Upper lobe of right lung (tissue), 1 donor: ENCODE measurements at regions not wholly inside any gene's neighbourhood (a gene's known extent, or its start where the extent isn't known, plus 50 kb on each side); places are given as distances from the start of the nearest gene placed in this dataset.

ENCODE experiments used
- ATAC-seq: fragments of 200-7000 bp; cut with Tn5 transposase; one replicate; pipeline ENCODE4 v1.9.1; 2020; ENCODE audit warnings: mild to moderate bottlenecking, moderate library complexity
- DNase-seq: peaks from one replicate; pipeline ENCODE4 v3.0.0-alpha.2; 2020
- H3K27ac ChIP-seq: fragments of 200-600 bp; one replicate; pipeline ENCODE4 v1.8.0; 2022
- H3K27me3 ChIP-seq: fragments of 200-600 bp; one replicate; pipeline ENCODE4 v1.8.0; 2022; ENCODE audit warnings: mild to moderate bottlenecking
- H3K36me3 ChIP-seq: fragments of 200-600 bp; one replicate; pipeline ENCODE4 v1.8.0; 2022
- H3K4me1 ChIP-seq: fragments of 200-600 bp; one replicate; pipeline ENCODE4 v1.8.0; 2022
- H3K4me3 ChIP-seq: fragments of 200-600 bp; one replicate; pipeline ENCODE4 v1.8.0; 2022; ENCODE audit warnings: mild to moderate bottlenecking
- H3K9me3 ChIP-seq: fragments of 200-600 bp; one replicate; pipeline ENCODE4 v1.8.0; 2022
- CTCF ChIP-seq: fragments of 200-600 bp; IDR thresholded peaks from one replicate; pipeline ENCODE4 v1.8.0; 2022; ENCODE audit warnings: antibody characterized with exemption
- intact Hi-C: fragments of 100-400 bp; cut with DNase I; formaldehyde crosslinking; loops from one replicate; pipeline ENCODE4 v1.11.0; 2022
- donor health status: DM: no; HTN: yes; CAD: no; lungs with severe emphysema.

DNA sequence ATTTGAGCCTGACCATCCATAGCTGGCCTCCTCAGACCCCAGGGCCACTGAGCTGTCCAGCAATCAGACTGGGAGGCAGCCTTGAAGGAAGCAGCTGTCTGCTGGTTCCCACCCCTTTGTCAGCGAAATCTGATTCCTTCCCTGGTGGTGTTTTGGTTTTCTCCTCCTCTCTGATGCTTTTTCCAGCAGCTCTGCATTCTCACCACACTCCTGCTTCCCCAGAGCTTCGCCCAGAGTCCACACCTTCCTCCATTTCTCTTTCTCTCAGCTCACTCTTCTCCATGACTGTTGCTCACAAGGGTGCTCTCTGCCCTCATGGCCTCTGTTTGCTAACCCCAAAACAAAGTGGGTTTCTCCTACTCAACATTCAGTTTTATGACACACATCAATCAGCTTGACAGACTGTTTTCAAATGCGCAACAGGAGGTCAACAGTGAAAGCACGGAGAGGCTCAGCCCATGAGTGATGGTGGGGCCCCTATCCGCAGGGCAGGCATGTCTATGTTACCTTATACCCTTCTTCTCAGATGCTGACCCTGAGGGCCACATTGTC is 130.6 kb upstream of the MTNR1B start:
- intact Hi-C loops: no loop called here
- ATAC-seq (no peak), DNase-seq (no peak)
- Histone ChIP-seq H3K4me1 (no peaks in the 10 kb centered on the region), H3K36me3 (no peaks in the 10 kb centered on the region), H3K27ac (no peak overlapping the region), H3K4me3 (no peak overlapping the region), H3K27me3 (no peaks in the 10 kb centered on the region), H3K9me3 (no peaks in the 10 kb centered on the region)
- TF ChIP-seq CTCF: no peak

DNA sequence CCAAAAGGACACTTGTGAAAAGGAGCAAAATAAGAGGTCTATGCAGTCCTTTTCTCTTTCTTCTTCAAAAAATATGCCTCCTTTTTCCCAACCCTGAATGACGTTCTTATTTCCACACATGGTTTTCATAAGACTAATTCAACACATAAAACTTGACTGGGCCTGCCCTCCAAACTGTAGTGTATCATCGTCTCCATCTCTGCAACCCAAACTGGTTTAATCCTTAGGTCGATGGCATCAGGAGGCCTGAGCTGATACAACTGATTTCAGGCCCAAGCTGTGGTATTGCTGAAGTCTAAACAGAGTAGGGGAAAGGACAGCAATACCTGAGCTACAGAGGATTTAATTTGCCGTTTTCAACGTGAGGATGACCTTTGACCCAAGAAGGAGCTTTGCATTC is 130.0 kb upstream of the MTNR1B start:
- Histone ChIP-seq H3K27me3 (no peaks in the 10 kb centered on the region), H3K9me3 (no peaks in the 10 kb centered on the region), H3K4me3 (no peak overlapping the region), H3K36me3 (no peaks in the 10 kb centered on the region), H3K27ac (no peak overlapping the region), H3K4me1 (no peaks in the 10 kb centered on the region)
- ATAC-seq (no peak), DNase-seq (no peak)
- TF ChIP-seq CTCF: no peak
- intact Hi-C loops: no loop called here

DNA sequence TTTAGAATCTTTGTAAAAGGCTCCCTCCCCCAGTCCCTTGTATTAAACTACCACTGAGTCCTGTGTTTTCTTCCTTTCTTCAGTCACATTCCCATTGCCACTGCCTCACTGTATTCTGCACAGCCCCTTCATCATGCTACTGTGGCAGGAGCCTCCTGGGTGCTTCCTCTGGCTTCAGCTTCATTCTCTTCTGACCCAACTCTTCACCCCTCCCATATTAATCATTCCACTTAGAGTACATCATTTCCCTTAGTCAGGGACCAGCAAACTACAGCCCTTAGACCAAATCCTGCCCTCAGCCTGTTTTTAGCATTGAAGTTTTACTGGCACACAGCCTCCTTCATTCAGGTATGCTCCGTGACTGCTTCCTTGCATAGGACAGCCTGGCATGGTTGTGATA is 127.7 kb upstream of the MTNR1B start:
- intact Hi-C loops: no loop called here
- H3K27me3 ChIP-seq: no peaks in the 10 kb centered on the region
- no peak overlapping the region for H3K27ac ChIP-seq
- H3K36me3 ChIP-seq: no peaks in the 10 kb centered on the region
- no peak overlapping the region for H3K4me3 ChIP-seq
- no peaks in the 10 kb centered on the region for H3K4me1 ChIP-seq
- H3K9me3 ChIP-seq: no peaks in the 10 kb centered on the region
- ATAC-seq (no peak), DNase-seq (no peak)
- no peak for TF ChIP-seq CTCF

DNA sequence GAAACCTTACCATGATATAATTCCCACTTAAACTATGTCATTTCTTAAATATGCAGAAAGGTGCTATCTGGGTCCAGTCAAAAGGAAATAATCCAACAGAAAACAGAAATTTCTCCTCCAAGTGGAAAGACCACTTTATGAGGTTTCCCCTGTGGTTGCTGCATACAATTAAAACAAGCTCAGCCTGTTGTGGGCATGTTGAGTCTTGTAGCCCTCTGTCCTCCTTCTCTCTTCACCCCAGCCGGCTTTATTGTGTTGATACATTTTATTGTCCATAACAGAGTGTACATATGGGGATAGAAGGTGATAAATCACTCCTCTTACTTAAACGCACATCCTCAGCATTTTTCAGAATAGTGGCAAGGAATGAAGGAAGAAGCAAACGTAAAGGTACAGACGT is 126.0 kb upstream of the MTNR1B start:
- no peak overlapping the region for H3K4me3 ChIP-seq
- H3K4me1 ChIP-seq: no peaks in the 10 kb centered on the region
- H3K36me3 ChIP-seq: no peaks in the 10 kb centered on the region
- H3K27me3 ChIP-seq: no peaks in the 10 kb centered on the region
- no peak for DNase-seq
- intact Hi-C loops: no loop called here
- H3K9me3 ChIP-seq: no peaks in the 10 kb centered on the region
- no peak for ATAC-seq
- no peak overlapping the region for H3K27ac ChIP-seq
- no peak for TF ChIP-seq CTCF

- intact Hi-C loops: no loop called here
- TF ChIP-seq CTCF: no peak
- no peaks in the 10 kb centered on the region for H3K4me1 ChIP-seq
- no peaks in the 10 kb centered on the region for H3K27me3 ChIP-seq
- no peak for DNase-seq
- H3K27ac ChIP-seq: no peak overlapping the region
- ATAC-seq: no peak
- H3K4me3 ChIP-seq: no peak overlapping the region
- H3K9me3 ChIP-seq: no peaks in the 10 kb centered on the region
- no peaks in the 10 kb centered on the region for H3K36me3 ChIP-seq
Observed at GRCh38 chr11:92844197-92844596, 125.3 kb upstream of the MTNR1B start.

GRCh38 chr11:92845390-92845789 is 124.1 kb upstream of the MTNR1B start:
- ATAC-seq: no peak
- Histone ChIP-seq H3K27ac (no peak overlapping the region), H3K4me1 (no peaks in the 10 kb centered on the region), H3K36me3 (no peaks in the 10 kb centered on the region), H3K4me3 (no peak overlapping the region), H3K27me3 (no peaks in the 10 kb centered on the region), H3K9me3 (no peaks in the 10 kb centered on the region)
- DNase-seq: no peak
- intact Hi-C loops: no loop called here
- no peak for TF ChIP-seq CTCF
